ENCODE measurements at regions not wholly inside any gene's neighbourhood (a gene's known extent, or its start where the extent isn't known, plus 50 kb on each side); places are given as distances from the start of the nearest gene placed in this dataset.

DNA sequence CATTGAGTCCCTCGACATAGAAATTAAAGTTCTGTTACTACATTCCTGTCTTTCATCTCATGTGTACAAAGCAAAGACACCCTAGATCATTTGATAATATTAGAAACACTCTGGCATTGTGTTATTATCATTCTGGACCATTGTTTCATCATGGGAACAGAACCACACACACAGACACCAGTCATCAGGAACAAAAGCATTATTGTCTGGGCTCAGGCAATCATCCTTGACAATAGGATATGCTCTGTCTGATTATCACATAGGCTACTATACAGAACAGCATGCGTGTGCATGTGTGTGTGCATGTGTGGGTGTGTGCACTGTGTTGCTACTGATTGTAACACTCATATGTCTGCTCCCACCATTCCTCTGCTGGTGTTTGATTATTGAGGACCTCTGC lies 242.5 kb downstream of the SH3BP4 start:
- Histone ChIP-seq H3K27me3 (ENCODE audit: control insufficient read depth, insufficient read depth, low read length) (no peaks in the 10 kb centered on the region), H3K4me3 (ENCODE audit: low read length) (no peak overlapping the region), H3K36me3 (ENCODE audit: control insufficient read depth, insufficient read depth, low read length) (no peaks in the 10 kb centered on the region), H3K4me1 (ENCODE audit: control insufficient read depth, insufficient read depth, low read length) (no peaks in the 10 kb centered on the region), H3K9me3 (ENCODE audit: control insufficient read depth, insufficient read depth, low read length) (no peaks in the 10 kb centered on the region), H3K27ac (ENCODE audit: low read length) (no peak overlapping the region)
- DNase-seq (ENCODE audit: low read depth, low spot score): no peak
- no CpG with 5 or more reads among the region's 2 CpGs for WGBS (ENCODE audit: insufficient coverage, insufficient read length)

DNA sequence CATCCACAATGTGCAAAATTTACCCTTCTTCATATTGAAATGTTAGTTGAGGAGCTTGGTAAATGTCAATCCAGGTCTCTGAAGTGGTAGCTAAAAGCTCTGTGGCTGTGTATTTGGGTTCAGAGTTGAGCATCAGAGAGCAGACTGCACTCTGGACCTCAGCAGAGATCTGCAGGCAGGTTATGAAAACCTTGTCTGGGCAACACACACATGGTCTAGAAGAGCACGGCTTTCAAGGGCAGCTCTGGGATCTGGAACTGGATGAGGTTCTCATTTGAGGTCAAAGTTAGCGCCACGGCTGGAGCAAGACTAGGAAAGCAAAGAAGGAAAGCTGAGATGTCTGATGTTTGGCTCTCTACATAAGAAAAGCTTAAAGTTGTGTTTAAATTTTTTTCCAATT lies 243.0 kb downstream of the SH3BP4 start:
- Histone ChIP-seq H3K27ac (ENCODE audit: low read length) (no peak overlapping the region), H3K27me3 (ENCODE audit: control insufficient read depth, insufficient read depth, low read length) (no peaks in the 10 kb centered on the region), H3K4me3 (ENCODE audit: low read length) (no peak overlapping the region), H3K36me3 (ENCODE audit: control insufficient read depth, insufficient read depth, low read length) (no peaks in the 10 kb centered on the region), H3K9me3 (ENCODE audit: control insufficient read depth, insufficient read depth, low read length) (no peaks in the 10 kb centered on the region), H3K4me1 (ENCODE audit: control insufficient read depth, insufficient read depth, low read length) (no peaks in the 10 kb centered on the region)
- WGBS (ENCODE audit: insufficient coverage, insufficient read length): no CpG with 5 or more reads among the region's 3 CpGs
- DNase-seq (ENCODE audit: low read depth, low spot score): no peak

DNA sequence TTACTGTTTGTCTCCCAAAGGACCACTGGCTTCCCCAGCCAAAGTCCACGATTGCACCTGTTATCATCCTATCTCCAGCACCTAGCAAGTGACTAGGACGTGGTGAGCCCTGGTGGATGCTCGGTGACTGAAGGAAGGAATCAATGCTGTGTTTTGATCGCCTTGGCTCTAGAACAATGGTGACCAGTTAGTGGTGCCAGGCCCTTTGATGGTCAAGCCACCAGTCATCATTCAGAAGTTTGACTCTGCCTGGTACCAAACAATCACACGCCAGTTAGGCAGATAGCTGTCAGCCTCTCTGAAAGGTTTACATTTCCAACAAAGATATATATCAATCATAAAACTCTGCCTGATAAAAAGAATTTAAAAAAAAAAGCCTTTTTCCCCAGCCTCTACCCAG lies 244.1 kb downstream of the SH3BP4 start:
- H3K27me3 ChIP-seq (ENCODE audit: control insufficient read depth, insufficient read depth, low read length): no peaks in the 10 kb centered on the region
- no peaks in the 10 kb centered on the region for H3K9me3 ChIP-seq (ENCODE audit: control insufficient read depth, insufficient read depth, low read length)
- no peak overlapping the region for H3K4me3 ChIP-seq (ENCODE audit: low read length)
- H3K4me1 ChIP-seq (ENCODE audit: control insufficient read depth, insufficient read depth, low read length): no peaks in the 10 kb centered on the region; the same call in 1 of the 2 replicates
- DNase-seq (ENCODE audit: low read depth, low spot score): no peak
- no CpG with 5 or more reads among the region's 5 CpGs for WGBS (ENCODE audit: insufficient coverage, insufficient read length)
- H3K36me3 ChIP-seq (ENCODE audit: control insufficient read depth, insufficient read depth, low read length): no peaks in the 10 kb centered on the region
- no peak overlapping the region for H3K27ac ChIP-seq (ENCODE audit: low read length)

DNA sequence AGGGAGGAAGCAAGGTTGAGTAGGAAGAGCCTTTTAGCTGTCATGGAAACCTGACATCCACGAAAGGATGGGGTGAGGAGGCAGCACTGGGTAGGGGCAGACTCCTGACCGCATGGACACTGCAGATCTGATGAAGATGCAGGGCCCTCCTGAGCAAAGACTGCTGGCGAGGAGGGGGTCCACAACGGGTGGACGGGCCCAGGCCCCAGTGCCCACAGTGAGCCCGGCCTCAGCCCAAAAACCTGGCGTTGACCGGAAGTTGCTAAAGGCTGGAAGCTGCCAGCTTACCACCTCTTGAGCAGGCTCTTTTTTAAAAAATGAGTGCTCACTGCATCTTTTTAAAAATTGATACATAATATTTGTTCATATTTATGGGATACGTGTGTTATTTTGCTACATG lies 247.3 kb downstream of the SH3BP4 start:
- no peak for DNase-seq (ENCODE audit: low read depth, low spot score)
- H3K9me3 ChIP-seq (ENCODE audit: control insufficient read depth, insufficient read depth, low read length): no peaks in the 10 kb centered on the region
- H3K27me3 ChIP-seq (ENCODE audit: control insufficient read depth, insufficient read depth, low read length): no peaks in the 10 kb centered on the region
- H3K27ac ChIP-seq (ENCODE audit: low read length): no peak overlapping the region
- H3K36me3 ChIP-seq (ENCODE audit: control insufficient read depth, insufficient read depth, low read length): no peaks in the 10 kb centered on the region
- H3K4me3 ChIP-seq (ENCODE audit: low read length): no peak overlapping the region
- no CpG with 5 or more reads among the region's 9 CpGs for WGBS (ENCODE audit: insufficient coverage, insufficient read length)
- H3K4me1 ChIP-seq (ENCODE audit: control insufficient read depth, insufficient read depth, low read length): no peaks in the 10 kb centered on the region; the same call in 1 of the 2 replicates

DNA sequence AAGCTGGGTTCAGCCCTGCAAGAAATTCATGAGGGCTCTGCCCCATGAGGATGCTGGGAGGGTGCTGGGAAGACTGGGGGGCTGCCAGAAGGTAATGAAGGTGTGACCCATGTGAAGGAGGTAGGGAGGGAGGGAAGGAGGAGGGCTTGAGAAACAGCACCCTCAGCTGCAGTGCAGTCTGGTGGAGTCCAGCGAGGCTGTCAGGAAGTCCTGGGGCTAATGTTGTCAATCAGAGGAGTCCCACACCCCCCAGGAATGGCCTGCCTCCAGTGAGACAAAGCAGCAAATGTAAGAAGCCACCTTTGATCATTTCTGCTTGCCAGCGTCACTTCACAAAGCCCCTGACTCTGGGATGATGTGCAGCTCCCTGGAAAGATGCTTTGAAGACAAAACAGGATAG lies 248.4 kb downstream of the SH3BP4 start:
- Histone ChIP-seq H3K4me1 (ENCODE audit: control insufficient read depth, insufficient read depth, low read length) (no peaks in the 10 kb centered on the region; the same call in 1 of the 2 replicates), H3K4me3 (ENCODE audit: low read length) (no peak overlapping the region), H3K27me3 (ENCODE audit: control insufficient read depth, insufficient read depth, low read length) (no peaks in the 10 kb centered on the region), H3K27ac (ENCODE audit: low read length) (no peak overlapping the region), H3K36me3 (ENCODE audit: control insufficient read depth, insufficient read depth, low read length) (no peaks in the 10 kb centered on the region), H3K9me3 (ENCODE audit: control insufficient read depth, insufficient read depth, low read length) (no peaks in the 10 kb centered on the region)
- WGBS (ENCODE audit: insufficient coverage, insufficient read length): no CpG with 5 or more reads among the region's 2 CpGs
- no peak for DNase-seq (ENCODE audit: low read depth, low spot score)

DNA sequence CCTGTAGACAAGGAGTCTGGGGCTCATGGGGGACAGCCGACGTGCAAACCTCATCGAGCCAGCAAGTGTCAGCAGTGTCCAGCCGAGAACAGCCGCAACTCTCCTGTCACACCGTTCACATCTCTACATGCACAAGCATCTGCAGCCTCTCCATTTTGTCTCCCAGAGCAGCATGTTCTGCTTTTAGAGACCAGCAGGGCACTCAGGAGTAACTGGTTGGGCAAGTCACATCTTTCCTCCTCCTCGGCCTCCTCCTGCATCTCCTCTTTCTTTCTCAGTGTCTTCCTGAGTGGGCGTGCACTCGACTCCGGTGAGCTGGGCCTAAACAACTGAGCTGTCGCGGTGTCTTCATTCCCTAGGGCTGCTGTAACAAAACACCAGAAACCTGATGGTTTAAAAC lies 249.9 kb downstream of the SH3BP4 start:
- Histone ChIP-seq H3K27ac (ENCODE audit: low read length) (no peak overlapping the region), H3K4me3 (ENCODE audit: low read length) (no peak overlapping the region), H3K27me3 (ENCODE audit: control insufficient read depth, insufficient read depth, low read length) (no peaks in the 10 kb centered on the region), H3K9me3 (ENCODE audit: control insufficient read depth, insufficient read depth, low read length) (no peaks in the 10 kb centered on the region), H3K36me3 (ENCODE audit: control insufficient read depth, insufficient read depth, low read length) (no peaks in the 10 kb centered on the region), H3K4me1 (ENCODE audit: control insufficient read depth, insufficient read depth, low read length) (no peaks in the 10 kb centered on the region; the same call in 1 of the 2 replicates)
- WGBS (ENCODE audit: insufficient coverage, insufficient read length): no CpG with 5 or more reads among the region's 12 CpGs
- DNase-seq (ENCODE audit: low read depth, low spot score): no peak

DNA sequence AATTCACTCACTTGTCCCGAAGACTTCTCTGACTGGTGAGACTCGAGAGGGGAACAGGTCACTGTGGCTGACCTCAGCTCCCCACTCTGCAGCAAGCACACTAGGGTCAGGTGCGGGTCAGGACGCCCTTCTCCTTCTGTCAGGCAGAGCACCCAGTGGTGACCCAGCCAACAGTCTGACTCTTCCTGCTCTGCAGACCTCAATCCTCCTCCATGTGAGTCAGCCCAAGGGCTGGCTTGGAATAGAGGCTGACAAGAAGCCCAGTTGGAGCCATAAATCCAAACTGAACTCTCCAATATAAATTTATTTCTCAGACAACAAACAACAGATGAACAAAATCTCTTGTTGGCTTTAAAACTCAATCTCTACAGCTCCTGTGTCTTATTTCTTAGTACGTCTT lies 253.1 kb downstream of the SH3BP4 start:
- Histone ChIP-seq H3K4me1 (ENCODE audit: control insufficient read depth, insufficient read depth, low read length) (peaks cover 1% of the 10 kb centered on the region; the same call in 1 of the 2 replicates), H3K27me3 (ENCODE audit: control insufficient read depth, insufficient read depth, low read length) (no peaks in the 10 kb centered on the region), H3K36me3 (ENCODE audit: control insufficient read depth, insufficient read depth, low read length) (no peaks in the 10 kb centered on the region), H3K9me3 (ENCODE audit: control insufficient read depth, insufficient read depth, low read length) (no peaks in the 10 kb centered on the region), H3K27ac (ENCODE audit: low read length) (no peak overlapping the region), H3K4me3 (ENCODE audit: low read length) (no peak overlapping the region)
- no peak for DNase-seq (ENCODE audit: low read depth, low spot score)
- WGBS (ENCODE audit: insufficient coverage, insufficient read length): no CpG with 5 or more reads among the region's 5 CpGs

DNA sequence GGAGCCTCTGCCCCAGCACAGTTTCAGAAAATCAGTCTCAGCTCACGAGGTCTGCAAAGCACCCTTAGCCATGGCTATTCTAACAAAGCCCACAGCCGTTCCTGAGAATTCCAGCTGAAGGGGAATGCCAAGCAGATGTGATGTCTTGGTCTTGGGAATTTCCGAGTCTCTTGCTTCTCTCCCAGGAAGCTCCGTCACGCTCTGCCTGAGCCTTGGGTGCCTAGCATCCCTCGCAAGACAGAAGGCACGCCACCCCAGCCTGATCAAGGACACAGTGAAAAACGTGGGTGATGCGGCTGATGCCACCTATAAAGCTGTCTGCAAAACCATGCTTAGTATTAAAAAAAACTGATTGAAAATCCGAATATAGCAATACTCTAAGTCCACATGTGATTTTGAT lies 254.6 kb downstream of the SH3BP4 start:
- Histone ChIP-seq H3K4me1 (ENCODE audit: control insufficient read depth, insufficient read depth, low read length) (0 out of 2 replicates have a peak, but pooled peaks cover 1% of the 10 kb centered on the region), H3K4me3 (ENCODE audit: low read length) (no peak overlapping the region), H3K36me3 (ENCODE audit: control insufficient read depth, insufficient read depth, low read length) (no peaks in the 10 kb centered on the region), H3K9me3 (ENCODE audit: control insufficient read depth, insufficient read depth, low read length) (no peaks in the 10 kb centered on the region), H3K27ac (ENCODE audit: low read length) (no peak overlapping the region), H3K27me3 (ENCODE audit: control insufficient read depth, insufficient read depth, low read length) (no peaks in the 10 kb centered on the region)
- DNase-seq (ENCODE audit: low read depth, low spot score): no peak
- WGBS (ENCODE audit: insufficient coverage, insufficient read length): no CpG with 5 or more reads among the region's 10 CpGs

DNA sequence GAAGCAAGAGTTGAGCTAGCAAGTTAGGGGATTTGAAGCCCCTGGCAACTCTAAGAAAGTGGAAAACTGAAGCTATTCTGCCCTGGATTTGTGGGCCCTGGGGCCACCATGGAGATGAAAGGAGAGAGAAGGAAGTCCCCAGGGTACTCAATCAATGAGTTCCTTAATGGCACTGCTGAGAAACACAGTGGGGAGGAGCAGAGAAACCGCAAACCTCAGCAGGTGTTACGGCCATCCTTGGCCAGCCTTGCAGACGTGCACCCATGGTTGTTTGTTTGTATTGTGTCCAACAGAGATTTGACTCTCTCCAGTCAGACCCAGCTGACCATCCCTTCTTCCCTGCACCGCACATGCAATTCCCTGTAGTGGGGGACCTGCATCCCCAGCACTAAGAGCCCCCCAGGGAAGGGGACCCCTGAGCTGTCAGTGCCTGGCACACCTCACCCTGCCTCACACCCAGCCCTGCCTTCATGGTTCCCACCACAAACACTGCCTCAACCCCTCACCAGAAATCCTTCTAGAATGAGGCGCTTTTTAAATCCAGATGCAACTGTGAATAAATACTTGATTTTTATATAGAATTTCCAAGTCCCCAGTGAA lies 255.3 kb downstream of the SH3BP4 start:
- WGBS (ENCODE audit: insufficient coverage, insufficient read length): no CpG with 5 or more reads among the region's 5 CpGs
- 0 out of 2 replicates have a peak, but pooled peaks cover 1% of the 10 kb centered on the region for H3K4me1 ChIP-seq (ENCODE audit: control insufficient read depth, insufficient read depth, low read length)
- H3K27me3 ChIP-seq (ENCODE audit: control insufficient read depth, insufficient read depth, low read length): no peaks in the 10 kb centered on the region
- H3K27ac ChIP-seq (ENCODE audit: low read length): no peak overlapping the region
- H3K9me3 ChIP-seq (ENCODE audit: control insufficient read depth, insufficient read depth, low read length): no peaks in the 10 kb centered on the region
- H3K4me3 ChIP-seq (ENCODE audit: low read length): no peak overlapping the region
- no peak for DNase-seq (ENCODE audit: low read depth, low spot score)
- no peaks in the 10 kb centered on the region for H3K36me3 ChIP-seq (ENCODE audit: control insufficient read depth, insufficient read depth, low read length)

DNA sequence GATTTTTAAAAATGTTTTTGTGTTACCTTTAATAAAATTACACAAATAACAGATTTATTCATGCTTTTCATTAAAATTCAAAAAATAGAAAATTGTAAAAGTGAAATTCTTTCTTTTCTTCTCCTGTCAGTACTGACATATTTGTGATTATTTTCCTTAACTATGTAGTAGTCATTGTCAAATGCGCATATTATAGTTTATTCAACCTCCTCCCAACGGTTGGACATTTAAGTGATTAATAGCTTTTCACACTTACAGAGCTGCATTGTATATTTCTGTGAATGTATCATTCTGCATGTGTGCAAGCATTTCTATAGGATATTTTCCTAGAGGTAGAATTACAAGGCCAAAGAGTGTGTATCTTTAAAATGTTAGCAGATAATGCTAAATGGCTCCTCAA lies 259.2 kb downstream of the SH3BP4 start:
- Histone ChIP-seq H3K4me1 (ENCODE audit: control insufficient read depth, insufficient read depth, low read length) (peaks cover 4% of the 10 kb centered on the region), H3K9me3 (ENCODE audit: control insufficient read depth, insufficient read depth, low read length) (no peaks in the 10 kb centered on the region), H3K36me3 (ENCODE audit: control insufficient read depth, insufficient read depth, low read length) (no peaks in the 10 kb centered on the region), H3K27ac (ENCODE audit: low read length) (no peak overlapping the region), H3K27me3 (ENCODE audit: control insufficient read depth, insufficient read depth, low read length) (no peaks in the 10 kb centered on the region), H3K4me3 (ENCODE audit: low read length) (no peak overlapping the region)
- whole genome bisulfite sequencing (ENCODE audit: insufficient coverage, insufficient read length): no CpG with 5 or more reads among the region's 2 CpGs
- no peak for DNase-seq (ENCODE audit: low read depth, low spot score)

DNA sequence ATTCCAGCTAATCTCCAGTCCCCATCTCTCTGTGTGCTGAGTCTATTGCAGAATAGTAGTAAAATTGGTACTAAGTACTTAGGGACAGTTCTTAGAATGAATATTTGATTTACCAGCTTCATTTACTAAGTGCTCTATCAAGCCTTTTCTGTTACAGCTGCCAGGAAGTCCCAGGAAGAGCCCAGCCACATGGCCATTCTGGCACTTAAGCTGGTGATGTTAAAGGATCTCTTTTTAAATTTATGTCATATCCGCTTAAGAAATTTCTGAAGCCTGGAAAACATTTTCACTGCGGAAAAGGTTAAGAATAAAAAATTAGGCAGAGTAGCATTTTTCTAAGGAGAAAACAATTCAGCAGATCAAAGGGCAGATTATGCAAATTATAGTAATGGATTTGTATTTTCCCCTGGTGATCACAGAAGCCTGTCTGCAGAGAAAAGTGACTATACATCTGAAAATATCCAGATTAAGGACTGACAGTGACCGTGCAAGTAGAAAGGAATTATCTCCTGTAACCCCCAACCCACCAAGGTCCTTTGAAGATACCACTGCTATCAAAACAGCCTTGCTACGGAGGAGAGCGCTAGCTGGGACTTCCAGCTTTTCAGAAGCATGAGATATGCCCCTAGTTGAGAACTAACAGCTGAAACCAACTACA lies 260.8 kb downstream of the SH3BP4 start:
- Histone ChIP-seq H3K9me3 (ENCODE audit: control insufficient read depth, insufficient read depth, low read length) (no peaks in the 10 kb centered on the region), H3K4me1 (ENCODE audit: control insufficient read depth, insufficient read depth, low read length) (peaks cover 3% of the 10 kb centered on the region), H3K4me3 (ENCODE audit: low read length) (no peak overlapping the region), H3K27me3 (ENCODE audit: control insufficient read depth, insufficient read depth, low read length) (no peaks in the 10 kb centered on the region), H3K36me3 (ENCODE audit: control insufficient read depth, insufficient read depth, low read length) (no peaks in the 10 kb centered on the region), H3K27ac (ENCODE audit: low read length) (no peak overlapping the region)
- DNase-seq (ENCODE audit: low read depth, low spot score): no peak
- no CpG with 5 or more reads among the region's 5 CpGs for WGBS (ENCODE audit: insufficient coverage, insufficient read length)

Data from iPS DF 6.9 (cell line).